HFFc6 (cell line): ENCODE measurements at regions not wholly inside any gene's neighbourhood (a gene's known extent, or its start where the extent isn't known, plus 50 kb on each side); places are given as distances from the start of the nearest gene placed in this dataset.

ENCODE experiments used
- DNase-seq: peaks from one replicate; pipeline ENCODE4 v3.0.0-alpha.2; 2018
- H3K27ac Mint-ChIP-seq: 2 replicates; pipeline ENCODE4 v1.8.0; 2020; ENCODE audit warnings: mild to moderate bottlenecking, mixed read lengths
- H3K27me3 Mint-ChIP-seq: 2 replicates; pipeline ENCODE4 v1.8.0; 2021; ENCODE audit warnings: mild to moderate bottlenecking, moderate library complexity, mixed read lengths; ENCODE audit not compliant: insufficient read depth
- H3K36me3 Mint-ChIP-seq: 2 replicates; pipeline ENCODE4 v1.8.0; 2021; ENCODE audit warnings: low read depth, mixed read lengths
- H3K4me1 Mint-ChIP-seq: 2 replicates; pipeline ENCODE4 v1.8.0; 2020; ENCODE audit warnings: low read depth, mixed read lengths
- H3K4me3 Mint-ChIP-seq: 2 replicates; pipeline ENCODE4 v1.8.0; 2020; ENCODE audit warnings: mild to moderate bottlenecking, moderate library complexity, mixed read lengths
- H3K9me3 Mint-ChIP-seq: 2 replicates; pipeline ENCODE4 v1.8.0; 2020; ENCODE audit warnings: mild to moderate bottlenecking, mixed read lengths
- CTCF ChIP-seq: fragments of 200-600 bp; sonication (generic); IDR thresholded peaks from 2 replicates; pipeline ENCODE4 v1.5.0; 2021; ENCODE audit warnings: antibody characterized with exemption, mild to moderate bottlenecking

DNA sequence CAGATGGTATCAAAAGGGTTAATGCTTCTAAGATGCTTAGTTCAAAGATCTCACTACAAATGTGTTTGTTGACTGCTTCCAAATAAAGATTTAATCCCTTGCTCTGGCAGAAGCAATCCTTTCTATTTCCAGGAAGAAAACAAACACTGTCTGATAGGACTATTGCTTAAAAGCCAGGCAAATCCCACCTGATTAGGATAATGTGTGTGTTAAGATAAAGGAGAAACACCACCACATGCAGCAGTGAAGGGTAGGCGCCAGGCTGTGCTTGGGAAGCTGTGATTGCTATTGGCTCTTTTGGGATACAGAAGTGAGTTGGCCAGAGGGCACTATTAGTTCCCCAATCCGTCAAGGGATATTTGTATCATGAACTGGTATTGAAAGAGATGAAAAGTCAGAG lies 62.8 kb upstream of the LRCH1 start:
- peaks cover 6% of the 10 kb centered on the region; the same call in 1 of the 2 replicates for H3K27me3 Mint-ChIP-seq
- TF ChIP-seq CTCF: no peak

GRCh38 chr13:46489586-46490023 lies 63.4 kb upstream of the LRCH1 start:
- Mint-ChIP-seq H3K27me3 (peaks cover 6% of the 10 kb centered on the region; the same call in 1 of the 2 replicates), H3K36me3 (peaks cover 11% of the 10 kb centered on the region), H3K4me1 (peaks cover 18% of the 10 kb centered on the region), H3K4me3 (peak overlapping the region; percentile 71), H3K27ac (peak overlapping the region; percentile 48; the same call in 1 of the 2 replicates), H3K9me3 (peaks cover 17% of the 10 kb centered on the region)
- no peak for TF ChIP-seq CTCF
- DNase-seq: peak; percentile 75

More for the DNA sequence above, 62.8 kb upstream of the LRCH1 start:
- Mint-ChIP-seq H3K4me3 (peak overlapping the region; percentile 71; the same call in 1 of the 2 replicates), H3K4me1 (peaks cover 18% of the 10 kb centered on the region), H3K36me3 (peaks cover 9% of the 10 kb centered on the region; the same call in 1 of the 2 replicates), H3K27ac (peak overlapping the region; percentile 29; the same call in 1 of the 2 replicates), H3K9me3 (peaks cover 11% of the 10 kb centered on the region)
- DNase-seq: no peak

DNA sequence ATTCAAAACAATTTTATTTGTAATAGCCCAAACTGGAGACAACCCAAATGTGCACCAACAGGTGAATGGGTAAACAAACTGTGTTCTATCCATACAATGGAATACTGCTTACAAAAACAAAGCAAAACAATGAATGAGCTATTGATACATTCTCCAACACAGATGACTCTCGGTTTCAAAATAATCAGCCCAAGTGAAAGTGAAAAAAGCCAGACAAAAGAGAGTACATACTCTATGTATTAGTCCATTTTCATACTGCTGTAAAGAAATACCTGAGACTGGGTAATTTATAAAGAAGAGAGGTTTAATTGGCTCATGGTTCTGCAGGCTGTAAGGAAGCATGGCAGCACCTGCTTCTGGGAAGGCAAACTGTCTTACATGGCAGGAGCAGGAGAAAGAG lies 65.2 kb upstream of the LRCH1 start:
- H3K36me3 Mint-ChIP-seq: peaks cover 15% of the 10 kb centered on the region
- no peak for DNase-seq
- H3K9me3 Mint-ChIP-seq: peaks cover 28% of the 10 kb centered on the region
- peaks cover 9% of the 10 kb centered on the region for H3K27me3 Mint-ChIP-seq
- H3K4me3 Mint-ChIP-seq: no peak overlapping the region
- no peak for TF ChIP-seq CTCF
- peaks cover 18% of the 10 kb centered on the region for H3K4me1 Mint-ChIP-seq
- no peak overlapping the region for H3K27ac Mint-ChIP-seq

- DNase-seq: no peak
- no peak for TF ChIP-seq CTCF
- Mint-ChIP-seq H3K4me1 (peaks cover 18% of the 10 kb centered on the region), H3K27me3 (peaks cover 9% of the 10 kb centered on the region), H3K27ac (no peak overlapping the region), H3K4me3 (no peak overlapping the region), H3K36me3 (peaks cover 15% of the 10 kb centered on the region), H3K9me3 (peaks cover 28% of the 10 kb centered on the region)
Measured at GRCh38 chr13:46486270-46486669, 66.7 kb upstream of the LRCH1 start.

- peaks cover 15% of the 10 kb centered on the region for H3K36me3 Mint-ChIP-seq
- peaks cover 28% of the 10 kb centered on the region for H3K9me3 Mint-ChIP-seq
- no peak overlapping the region for H3K4me3 Mint-ChIP-seq
- peaks cover 9% of the 10 kb centered on the region for H3K27me3 Mint-ChIP-seq
- TF ChIP-seq CTCF: no peak
- no peak overlapping the region for H3K27ac Mint-ChIP-seq
- peaks cover 4% of the 10 kb centered on the region for H3K4me1 Mint-ChIP-seq
- no peak for DNase-seq
Measured at GRCh38 chr13:46484561-46484960, 68.4 kb upstream of the LRCH1 start.

- no peak overlapping the region for H3K27ac Mint-ChIP-seq
- peaks cover 12% of the 10 kb centered on the region; the same call in 1 of the 2 replicates for H3K4me1 Mint-ChIP-seq
- H3K36me3 Mint-ChIP-seq: peaks cover 12% of the 10 kb centered on the region
- H3K4me3 Mint-ChIP-seq: no peak overlapping the region
- no peak for TF ChIP-seq CTCF
- H3K9me3 Mint-ChIP-seq: peaks cover 26% of the 10 kb centered on the region
- H3K27me3 Mint-ChIP-seq: peaks cover 3% of the 10 kb centered on the region
- DNase-seq: no peak
Measured at GRCh38 chr13:46481166-46481565, 71.8 kb upstream of the LRCH1 start.
